Keratinocyte (primary cell): ENCODE measurements at regions not wholly inside any gene's neighbourhood (a gene's known extent, or its start where the extent isn't known, plus 50 kb on each side); places are given as distances from the start of the nearest gene placed in this dataset.

Source experiments
- CTCF ChIP-seq, 3 experiments: IDR thresholded peaks in 1 of 3; conservative IDR thresholded peaks in 1 of 3; optimal IDR thresholded peaks in 1 of 3; 2 replicates in 2 of 3; 3 replicates in 1 of 3; pipeline versions ENCODE3 to v1.5.1; 2011; ENCODE audit warnings: low read length in 3 of 3, mild to moderate bottlenecking in 3 of 3, moderate library complexity in 2 of 3, control low read depth in 1 of 3, inconsistent platforms in 1 of 3; ENCODE audit not compliant: insufficient read depth in 2 of 3; ENCODE audit errors: extremely low read depth in 1 of 3
- EZH2 ChIP-seq: IDR thresholded peaks from one replicate; pipeline ENCODE4 v1.6.1; 2012; ENCODE audit warnings: inconsistent platforms, mild to moderate bottlenecking, low read length, moderate library complexity

DNA sequence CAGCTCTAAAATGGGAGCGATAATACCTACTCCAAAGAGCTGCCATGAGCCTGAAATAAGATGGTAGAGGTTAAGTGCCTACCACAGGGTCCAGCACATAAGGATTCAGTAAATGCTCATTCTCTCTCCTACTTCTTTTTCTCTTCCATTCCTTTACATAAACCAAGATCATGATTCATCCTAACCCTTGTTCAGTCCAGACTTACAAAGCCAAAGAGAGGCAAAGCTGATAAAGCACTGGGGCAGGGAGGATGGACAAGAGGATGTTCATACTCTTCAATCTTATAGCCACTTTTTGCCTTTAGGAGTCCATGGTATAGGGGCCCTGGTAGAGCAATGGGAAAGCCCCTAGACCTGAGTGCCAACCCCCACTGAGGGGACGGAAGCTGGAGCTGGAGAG, 75.6 kb upstream of the PKDCC start:
- TF ChIP-seq CTCF (optimal IDR thresholded peaks at IDR 0.05 in 1 of 3, IDR thresholded peaks at IDR 0.05 in 1 of 3, conservative IDR thresholded peaks at IDR 0.05 in 1 of 3; ENCODE audit: extremely low read depth in 1 of 3, insufficient read depth in 2 of 3, low read length in 3 of 3) (no peak), EZH2 (no peak)
